D341Med (cell line): ENCODE measurements at regions not wholly inside any gene's neighbourhood (a gene's known extent, or its start where the extent isn't known, plus 50 kb on each side); places are given as distances from the start of the nearest gene placed in this dataset.

ENCODE experiments used
- DNase-seq: peaks from one replicate; pipeline ENCODE4 v3.0.0; 2012; ENCODE audit warnings: low spot score

- DNase-seq = no peak
Observed at GRCh38 chr13:48761256-48761655, 107.5 kb downstream of the CYSLTR2 start.

- peak; percentile 66 for DNase-seq
Observed at GRCh38 chr13:48769107-48769704, 115.5 kb downstream of the CYSLTR2 start.

- DNase-seq = no peak
Observed at GRCh38 chr13:48770372-48770771, 116.6 kb downstream of the CYSLTR2 start.

GRCh38 chr13:48772908-48773307, 119.2 kb downstream of the CYSLTR2 start:
- DNase-seq = no peak

- no peak for DNase-seq
Observed at GRCh38 chr13:48773531-48774275, 120.0 kb downstream of the CYSLTR2 start.

GRCh38 chr13:48775285-48775684, 121.6 kb downstream of the CYSLTR2 start:
- DNase-seq = no peak

GRCh38 chr13:48775804-48776203, 122.1 kb downstream of the CYSLTR2 start:
- DNase-seq = no peak

GRCh38 chr13:48776401-48776800, 122.7 kb downstream of the CYSLTR2 start:
- DNase-seq = no peak

GRCh38 chr13:48778610-48779009, 124.9 kb downstream of the CYSLTR2 start:
- no peak for DNase-seq

GRCh38 chr13:48780713-48781341, 127.1 kb downstream of the CYSLTR2 start:
- DNase-seq = no peak

GRCh38 chr13:48782429-48782840, 128.7 kb downstream of the CYSLTR2 start:
- no peak for DNase-seq

GRCh38 chr13:48783181-48783630, 129.5 kb downstream of the CYSLTR2 start:
- no peak for DNase-seq

GRCh38 chr13:48783695-48784230, 130.0 kb downstream of the CYSLTR2 start:
- DNase-seq = no peak

- no peak for DNase-seq
Observed at GRCh38 chr13:48784916-48785548, 131.3 kb downstream of the CYSLTR2 start.

GRCh38 chr13:48790199-48790598, 136.5 kb downstream of the CYSLTR2 start:
- no peak for DNase-seq

GRCh38 chr13:48790966-48791365, 137.2 kb downstream of the CYSLTR2 start:
- DNase-seq = no peak

GRCh38 chr13:48797127-48797526, 143.4 kb downstream of the CYSLTR2 start:
- no peak for DNase-seq

- DNase-seq = no peak
Observed at GRCh38 chr13:48797761-48798160, 144.0 kb downstream of the CYSLTR2 start.

- DNase-seq = no peak
Observed at GRCh38 chr13:48798180-48798579, 144.5 kb downstream of the CYSLTR2 start.

- DNase-seq = no peak
Observed at GRCh38 chr13:48801255-48801654, 147.5 kb downstream of the CYSLTR2 start.

- DNase-seq = no peak
Observed at GRCh38 chr13:48804821-48805601, 151.3 kb downstream of the CYSLTR2 start.

GRCh38 chr13:48806522-48806921, 152.8 kb downstream of the CYSLTR2 start:
- no peak for DNase-seq
